22Rv1 (cell line): ENCODE measurements at regions not wholly inside any gene's neighbourhood (a gene's known extent, or its start where the extent isn't known, plus 50 kb on each side); places are given as distances from the start of the nearest gene placed in this dataset.

Experiments
- ZFX ChIP-seq: fragments of 450-650 bp; IDR thresholded peaks from 2 replicates; pipeline ENCODE4 v1.6.1; 2017; ENCODE audit warnings: antibody characterized with exemption, borderline replicate concordance
- TF ChIP-seq, protein P1 (sequence below): fragments of 450-650 bp; IDR thresholded peaks from 2 replicates; pipeline ENCODE4 v1.5.1; 2017; ENCODE audit warnings: mild to moderate bottlenecking

DNA sequence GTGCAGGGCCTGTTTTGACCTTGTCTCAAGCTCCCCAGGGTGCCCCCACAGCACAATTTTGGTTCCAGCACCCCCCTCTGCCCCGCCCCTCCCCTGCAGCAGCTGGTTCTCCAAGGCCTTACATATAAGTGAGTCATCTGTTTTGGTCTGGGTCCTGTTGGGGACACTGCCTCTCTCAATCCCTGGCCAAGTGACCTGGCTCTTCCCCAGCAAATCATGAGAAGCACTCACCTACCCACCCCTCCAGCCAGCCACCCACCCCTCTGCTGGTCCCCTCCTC lies 90.5 kb downstream of the INHBB start:
- TF ChIP-seq, protein P1, sequence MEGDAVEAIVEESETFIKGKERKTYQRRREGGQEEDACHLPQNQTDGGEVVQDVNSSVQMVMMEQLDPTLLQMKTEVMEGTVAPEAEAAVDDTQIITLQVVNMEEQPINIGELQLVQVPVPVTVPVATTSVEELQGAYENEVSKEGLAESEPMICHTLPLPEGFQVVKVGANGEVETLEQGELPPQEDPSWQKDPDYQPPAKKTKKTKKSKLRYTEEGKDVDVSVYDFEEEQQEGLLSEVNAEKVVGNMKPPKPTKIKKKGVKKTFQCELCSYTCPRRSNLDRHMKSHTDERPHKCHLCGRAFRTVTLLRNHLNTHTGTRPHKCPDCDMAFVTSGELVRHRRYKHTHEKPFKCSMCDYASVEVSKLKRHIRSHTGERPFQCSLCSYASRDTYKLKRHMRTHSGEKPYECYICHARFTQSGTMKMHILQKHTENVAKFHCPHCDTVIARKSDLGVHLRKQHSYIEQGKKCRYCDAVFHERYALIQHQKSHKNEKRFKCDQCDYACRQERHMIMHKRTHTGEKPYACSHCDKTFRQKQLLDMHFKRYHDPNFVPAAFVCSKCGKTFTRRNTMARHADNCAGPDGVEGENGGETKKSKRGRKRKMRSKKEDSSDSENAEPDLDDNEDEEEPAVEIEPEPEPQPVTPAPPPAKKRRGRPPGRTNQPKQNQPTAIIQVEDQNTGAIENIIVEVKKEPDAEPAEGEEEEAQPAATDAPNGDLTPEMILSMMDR: no peak
- TF ChIP-seq ZFX: no peak
